HepG2 (cell line): ENCODE measurements at regions not wholly inside any gene's neighbourhood (a gene's known extent, or its start where the extent isn't known, plus 50 kb on each side); places are given as distances from the start of the nearest gene placed in this dataset.

ENCODE experiments used
- ATAC-seq: fragments of 200-7000 bp; cut with Tn5 transposase; 3 replicates; pipeline ENCODE4 v1.9.1; 2020; ENCODE audit warnings: mild to moderate bottlenecking, moderate library complexity
- BruUV-seq: library from RNA; stranded (reverse); fragments of 400-500 nt; replicated peaks from 2 replicates; lab custom pipeline; 2021; lab: Mats Ljungman, UMichigan
- CTCF ChIA-PET: fragments of 300-600 bp; formaldehyde crosslinking; extraction: SDS; loops from one replicate; lab custom pipeline; 2021; ENCODE audit warnings: low total read pairs, inconsistent platforms, low intra/inter-chr PET ratio; lab: Yijun Ruan, JAX
- POLR2A ChIA-PET: fragments of 350-600 bp; sonication (Branson Sonifier 250); formaldehyde crosslinking; loops from one replicate; lab custom pipeline; 2020; ENCODE audit warnings: antibody characterized with exemption, inconsistent platforms; lab: Yijun Ruan, JAX
- DNase-seq: peaks from one replicate; pipeline ENCODE4 v3.0.0-alpha.2; 2015; ENCODE audit warnings: low spot score
- FAIRE-seq: peaks from 3 replicates; lab custom pipeline; 2011; peaks lifted over from hg19 to GRCh38; lab: Jason Lieb, UNC
- H2AFZ ChIP-seq: one replicate; pipeline ENCODE4 v1.6.1; 2011; ENCODE audit warnings: low read length, inconsistent platforms
- H3K27ac ChIP-seq: fragments of 300-600 bp; 3 replicates; pipeline ENCODE4 v1.8.0; 2011; ENCODE audit warnings: mixed run types, mild to moderate bottlenecking, mixed read lengths, low read length, inconsistent platforms; ENCODE audit not compliant: insufficient read depth; ENCODE audit errors: extremely low read length
- H3K27me3 ChIP-seq, 2 experiments: fragments of 200-600 bp in 1 of 2; 2 replicates in 1 of 2; 3 replicates in 1 of 2; pipeline versions ENCODE4 v1.6.0 to v1.8.0; 2011; ENCODE audit warnings: low read length in 2 of 2, mild to moderate bottlenecking in 2 of 2, moderate library complexity in 2 of 2, inconsistent platforms in 1 of 2; ENCODE audit not compliant: insufficient read depth in 2 of 2, control insufficient read depth in 1 of 2
- H3K36me3 ChIP-seq, 2 experiments: fragments of 200-600 bp in 1 of 2; replicated peaks in 1 of 2; 2 replicates in 1 of 2; 3 replicates in 1 of 2; pipeline versions ENCODE4 v1.5.1 to v1.8.0; 2011; ENCODE audit warnings: low read length in 2 of 2, inconsistent platforms in 1 of 2; ENCODE audit not compliant: insufficient read depth in 2 of 2, control insufficient read depth in 1 of 2
- H3K4me1 ChIP-seq: 2 replicates; pipeline ENCODE4 v1.5.1; 2012; ENCODE audit warnings: low read length, inconsistent platforms; ENCODE audit not compliant: insufficient read depth
- H3K4me2 ChIP-seq: 2 replicates; pipeline ENCODE4 v1.6.0; 2011; ENCODE audit warnings: low read depth, low read length, inconsistent platforms
- H3K4me3 ChIP-seq, 3 experiments: fragments of 200-600 bp in 1 of 3; sonication (generic), shearing (Covaris generic) in 1 of 3; replicated peaks in 1 of 3; 2 replicates each; pipeline ENCODE4 v1.5.1; 2011 to 2016; ENCODE audit warnings: low read length in 3 of 3, inconsistent platforms in 2 of 3, low read depth in 2 of 3, mild to moderate bottlenecking in 2 of 3, control low read depth in 1 of 3, mixed read lengths in 1 of 3; ENCODE audit not compliant: insufficient read depth in 1 of 3
- H3K79me2 ChIP-seq: one replicate; pipeline ENCODE4 v1.6.1; 2011; ENCODE audit warnings: low read length, inconsistent platforms; ENCODE audit not compliant: insufficient read depth
- H3K9ac ChIP-seq: 2 replicates; pipeline ENCODE4 v1.6.0; 2011; ENCODE audit warnings: mild to moderate bottlenecking, low read depth, low read length, inconsistent platforms; ENCODE audit not compliant: insufficient read depth
- H3K9me3 ChIP-seq: 2 replicates; pipeline ENCODE4 v1.5.1; 2012; ENCODE audit warnings: mild to moderate bottlenecking, low read length
- H4K20me1 ChIP-seq: 2 replicates; pipeline ENCODE4 v1.6.0; 2011; ENCODE audit warnings: inconsistent platforms, mild to moderate bottlenecking, low read length, moderate library complexity; ENCODE audit not compliant: insufficient read depth
- ISL2 ChIP-seq: sonication (generic); formaldehyde crosslinking; IDR thresholded peaks from 2 replicates; pipeline ENCODE4 v1.5.0; 2020; ENCODE audit warnings: missing genetic modification reagents
- JUNB ChIP-seq: sonication (generic); formaldehyde crosslinking; IDR thresholded peaks from 2 replicates; pipeline ENCODE4 v1.8.0; 2022; ENCODE audit warnings: missing genetic modification reagents, mild to moderate bottlenecking, borderline replicate concordance
- KLF12 ChIP-seq: sonication (generic); formaldehyde crosslinking; IDR thresholded peaks from 2 replicates; pipeline ENCODE4 v1.4.0; 2020; ENCODE audit warnings: missing genetic modification reagents, borderline replicate concordance
- MBD4 ChIP-seq: IDR thresholded peaks from 2 replicates; pipeline ENCODE4 v1.6.1; 2012; ENCODE audit warnings: low read length, inconsistent platforms, borderline replicate concordance
- MTA1 ChIP-seq: sonication (generic); formaldehyde crosslinking; IDR thresholded peaks from 2 replicates; pipeline ENCODE4 v1.4.0; 2020; ENCODE audit warnings: missing genetic modification reagents, mild to moderate bottlenecking, borderline replicate concordance
- RAD51 ChIP-seq: fragments of 450-650 bp; IDR thresholded peaks from 2 replicates; pipeline ENCODE4 v1.6.1; 2016; ENCODE audit warnings: borderline replicate concordance
- SAP130 ChIP-seq: IDR thresholded peaks from 2 replicates; pipeline ENCODE4 v1.6.1; 2016; ENCODE audit warnings: low read depth
- SMYD3 ChIP-seq: sonication (generic); formaldehyde crosslinking; IDR thresholded peaks from 2 replicates; pipeline ENCODE4 v1.8.1; 2023; ENCODE audit warnings: mild to moderate bottlenecking, missing genetic modification reagents
- TEAD2 ChIP-seq: sonication (generic); formaldehyde crosslinking; IDR thresholded peaks from 2 replicates; pipeline ENCODE4 v1.9.0; 2021; ENCODE audit warnings: missing genetic modification reagents
- ZNF713 ChIP-seq: sonication (generic); formaldehyde crosslinking; IDR thresholded peaks from 2 replicates; pipeline ENCODE4 v1.4.0; 2020; ENCODE audit warnings: mild to moderate bottlenecking, missing genetic modification reagents
- in situ Hi-C: cut with HindIII; loops from 2 replicates; pipeline ENCODE4 v1.10.0; 2017; ENCODE audit warnings: low pct_unique_long_range_greater_than_20kb; ENCODE audit not compliant: extremely low pct_ligation_motif_present
- intact Hi-C: fragments of 100-400 bp; cut with micrococcal nuclease; formaldehyde crosslinking; loops from one replicate; pipeline ENCODE4 v1.10.0; 2022; ENCODE audit not compliant: unreplicated experiment
- TF ChIP-seq, protein P1 (sequence below): sonication (generic); formaldehyde crosslinking; IDR thresholded peaks from 2 replicates; pipeline ENCODE4 v1.8.0; 2022; ENCODE audit warnings: mild to moderate bottlenecking, missing genetic modification reagents, moderate library complexity
- TF ChIP-seq, protein P2 (sequence below): sonication (generic); formaldehyde crosslinking; IDR thresholded peaks from 2 replicates; pipeline ENCODE4; 2020; ENCODE audit warnings: missing genetic modification reagents, mild to moderate bottlenecking, borderline replicate concordance
- TF ChIP-seq, protein P3 (sequence below): sonication (generic); formaldehyde crosslinking; IDR thresholded peaks from 2 replicates; pipeline ENCODE4 v1.8.0; 2022; ENCODE audit warnings: missing genetic modification reagents, mild to moderate bottlenecking, borderline replicate concordance
- TF ChIP-seq, protein P4 (sequence below): sonication (generic); formaldehyde crosslinking; IDR thresholded peaks from 2 replicates; pipeline ENCODE4 v1.4.0; 2020; ENCODE audit warnings: mild to moderate bottlenecking, missing genetic modification reagents, borderline replicate concordance

DNA sequence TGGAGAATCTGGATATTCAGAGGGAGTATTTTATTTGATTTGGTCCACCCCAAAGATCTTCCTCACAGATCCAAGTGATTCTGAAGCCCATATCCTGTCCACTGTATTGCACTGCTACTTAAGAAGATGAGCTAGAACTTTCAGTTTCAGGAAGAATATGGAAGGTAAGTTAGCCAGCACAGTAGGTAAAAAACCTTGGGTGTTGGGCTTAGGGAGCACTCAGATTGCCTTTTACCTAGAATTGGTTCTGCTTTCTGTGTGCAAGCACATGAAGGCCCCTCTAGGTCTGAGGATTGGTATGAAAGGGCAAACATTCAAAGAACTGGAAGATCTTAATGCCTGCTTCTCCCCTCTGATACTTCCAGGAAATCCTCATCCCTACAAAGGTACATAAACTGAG, 146.7 kb upstream of the COL1A2 start:
- FAIRE-seq (no peak), ATAC-seq (no peak), DNase-seq (no peak)
- ChIA-PET POLR2A (no interaction called here), CTCF (no interaction called here)
- H3K9me3 ChIP-seq, result no peaks in the 10 kb centered on the region
- intact Hi-C loops (no loop called here), in situ Hi-C loops (no loop called here)
- no peak overlapping the region for H3K27ac ChIP-seq
- H4K20me1 ChIP-seq, result no peaks in the 10 kb centered on the region
- H3K27me3 ChIP-seq, result no peaks in the 10 kb centered on the region
- no peak overlapping the region for H3K4me2 ChIP-seq
- TF ChIP-seq RAD51 (no peak), SAP130 (CRISPR knock-in tag) (no peak), TEAD2 (CRISPR knock-in tag) (no peak), KLF12 (no peak), JUNB (CRISPR knock-in tag) (no peak), ISL2 (no peak), SMYD3 (no peak), MTA1 (no peak), ZNF713 (CRISPR knock-in tag) (no peak), MBD4 (no peak)
- TF ChIP-seq, protein P1, sequence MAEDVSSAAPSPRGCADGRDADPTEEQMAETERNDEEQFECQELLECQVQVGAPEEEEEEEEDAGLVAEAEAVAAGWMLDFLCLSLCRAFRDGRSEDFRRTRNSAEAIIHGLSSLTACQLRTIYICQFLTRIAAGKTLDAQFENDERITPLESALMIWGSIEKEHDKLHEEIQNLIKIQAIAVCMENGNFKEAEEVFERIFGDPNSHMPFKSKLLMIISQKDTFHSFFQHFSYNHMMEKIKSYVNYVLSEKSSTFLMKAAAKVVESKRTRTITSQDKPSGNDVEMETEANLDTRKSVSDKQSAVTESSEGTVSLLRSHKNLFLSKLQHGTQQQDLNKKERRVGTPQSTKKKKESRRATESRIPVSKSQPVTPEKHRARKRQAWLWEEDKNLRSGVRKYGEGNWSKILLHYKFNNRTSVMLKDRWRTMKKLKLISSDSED, result no peak
- TF ChIP-seq, protein P2, sequence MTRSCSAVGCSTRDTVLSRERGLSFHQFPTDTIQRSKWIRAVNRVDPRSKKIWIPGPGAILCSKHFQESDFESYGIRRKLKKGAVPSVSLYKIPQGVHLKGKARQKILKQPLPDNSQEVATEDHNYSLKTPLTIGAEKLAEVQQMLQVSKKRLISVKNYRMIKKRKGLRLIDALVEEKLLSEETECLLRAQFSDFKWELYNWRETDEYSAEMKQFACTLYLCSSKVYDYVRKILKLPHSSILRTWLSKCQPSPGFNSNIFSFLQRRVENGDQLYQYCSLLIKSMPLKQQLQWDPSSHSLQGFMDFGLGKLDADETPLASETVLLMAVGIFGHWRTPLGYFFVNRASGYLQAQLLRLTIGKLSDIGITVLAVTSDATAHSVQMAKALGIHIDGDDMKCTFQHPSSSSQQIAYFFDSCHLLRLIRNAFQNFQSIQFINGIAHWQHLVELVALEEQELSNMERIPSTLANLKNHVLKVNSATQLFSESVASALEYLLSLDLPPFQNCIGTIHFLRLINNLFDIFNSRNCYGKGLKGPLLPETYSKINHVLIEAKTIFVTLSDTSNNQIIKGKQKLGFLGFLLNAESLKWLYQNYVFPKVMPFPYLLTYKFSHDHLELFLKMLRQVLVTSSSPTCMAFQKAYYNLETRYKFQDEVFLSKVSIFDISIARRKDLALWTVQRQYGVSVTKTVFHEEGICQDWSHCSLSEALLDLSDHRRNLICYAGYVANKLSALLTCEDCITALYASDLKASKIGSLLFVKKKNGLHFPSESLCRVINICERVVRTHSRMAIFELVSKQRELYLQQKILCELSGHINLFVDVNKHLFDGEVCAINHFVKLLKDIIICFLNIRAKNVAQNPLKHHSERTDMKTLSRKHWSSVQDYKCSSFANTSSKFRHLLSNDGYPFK (CRISPR knock-in tag), result no peak
- TF ChIP-seq, protein P3, sequence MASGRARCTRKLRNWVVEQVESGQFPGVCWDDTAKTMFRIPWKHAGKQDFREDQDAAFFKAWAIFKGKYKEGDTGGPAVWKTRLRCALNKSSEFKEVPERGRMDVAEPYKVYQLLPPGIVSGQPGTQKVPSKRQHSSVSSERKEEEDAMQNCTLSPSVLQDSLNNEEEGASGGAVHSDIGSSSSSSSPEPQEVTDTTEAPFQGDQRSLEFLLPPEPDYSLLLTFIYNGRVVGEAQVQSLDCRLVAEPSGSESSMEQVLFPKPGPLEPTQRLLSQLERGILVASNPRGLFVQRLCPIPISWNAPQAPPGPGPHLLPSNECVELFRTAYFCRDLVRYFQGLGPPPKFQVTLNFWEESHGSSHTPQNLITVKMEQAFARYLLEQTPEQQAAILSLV (CRISPR knock-in tag), result no peak
- TF ChIP-seq, protein P4, sequence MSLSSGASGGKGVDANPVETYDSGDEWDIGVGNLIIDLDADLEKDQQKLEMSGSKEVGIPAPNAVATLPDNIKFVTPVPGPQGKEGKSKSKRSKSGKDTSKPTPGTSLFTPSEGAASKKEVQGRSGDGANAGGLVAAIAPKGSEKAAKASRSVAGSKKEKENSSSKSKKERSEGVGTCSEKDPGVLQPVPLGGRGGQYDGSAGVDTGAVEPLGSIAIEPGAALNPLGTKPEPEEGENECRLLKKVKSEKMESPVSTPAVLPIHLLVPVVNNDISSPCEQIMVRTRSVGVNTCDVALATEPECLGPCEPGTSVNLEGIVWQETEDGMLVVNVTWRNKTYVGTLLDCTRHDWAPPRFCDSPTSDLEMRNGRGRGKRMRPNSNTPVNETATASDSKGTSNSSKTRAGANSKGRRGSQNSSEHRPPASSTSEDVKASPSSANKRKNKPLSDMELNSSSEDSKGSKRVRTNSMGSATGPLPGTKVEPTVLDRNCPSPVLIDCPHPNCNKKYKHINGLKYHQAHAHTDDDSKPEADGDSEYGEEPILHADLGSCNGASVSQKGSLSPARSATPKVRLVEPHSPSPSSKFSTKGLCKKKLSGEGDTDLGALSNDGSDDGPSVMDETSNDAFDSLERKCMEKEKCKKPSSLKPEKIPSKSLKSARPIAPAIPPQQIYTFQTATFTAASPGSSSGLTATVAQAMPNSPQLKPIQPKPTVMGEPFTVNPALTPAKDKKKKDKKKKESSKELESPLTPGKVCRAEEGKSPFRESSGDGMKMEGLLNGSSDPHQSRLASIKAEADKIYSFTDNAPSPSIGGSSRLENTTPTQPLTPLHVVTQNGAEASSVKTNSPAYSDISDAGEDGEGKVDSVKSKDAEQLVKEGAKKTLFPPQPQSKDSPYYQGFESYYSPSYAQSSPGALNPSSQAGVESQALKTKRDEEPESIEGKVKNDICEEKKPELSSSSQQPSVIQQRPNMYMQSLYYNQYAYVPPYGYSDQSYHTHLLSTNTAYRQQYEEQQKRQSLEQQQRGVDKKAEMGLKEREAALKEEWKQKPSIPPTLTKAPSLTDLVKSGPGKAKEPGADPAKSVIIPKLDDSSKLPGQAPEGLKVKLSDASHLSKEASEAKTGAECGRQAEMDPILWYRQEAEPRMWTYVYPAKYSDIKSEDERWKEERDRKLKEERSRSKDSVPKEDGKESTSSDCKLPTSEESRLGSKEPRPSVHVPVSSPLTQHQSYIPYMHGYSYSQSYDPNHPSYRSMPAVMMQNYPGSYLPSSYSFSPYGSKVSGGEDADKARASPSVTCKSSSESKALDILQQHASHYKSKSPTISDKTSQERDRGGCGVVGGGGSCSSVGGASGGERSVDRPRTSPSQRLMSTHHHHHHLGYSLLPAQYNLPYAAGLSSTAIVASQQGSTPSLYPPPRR (CRISPR knock-in tag), result no peak
- H3K4me1 ChIP-seq, result no peaks in the 10 kb centered on the region
- no peaks in the 10 kb centered on the region for H3K36me3 ChIP-seq
- BruUV-seq, result no TSS peak
- H3K9ac ChIP-seq, result no peak overlapping the region
- no peak overlapping the region for H3K4me3 ChIP-seq
- no peak overlapping the region for H2AFZ ChIP-seq
- no peaks in the 10 kb centered on the region for H3K79me2 ChIP-seq
